HG02852 (cell line): ENCODE measurements at regions not wholly inside any gene's neighbourhood (a gene's known extent, or its start where the extent isn't known, plus 50 kb on each side); places are given as distances from the start of the nearest gene placed in this dataset.

ENCODE experiments used
- ATAC-seq: cut with Tn5 transposase; IDR thresholded peaks from one replicate; pipeline ENCODE4 v1.9.1; 2021; ENCODE audit warnings: mild to moderate bottlenecking, moderate library complexity; ENCODE audit not compliant: unreplicated experiment

DNA sequence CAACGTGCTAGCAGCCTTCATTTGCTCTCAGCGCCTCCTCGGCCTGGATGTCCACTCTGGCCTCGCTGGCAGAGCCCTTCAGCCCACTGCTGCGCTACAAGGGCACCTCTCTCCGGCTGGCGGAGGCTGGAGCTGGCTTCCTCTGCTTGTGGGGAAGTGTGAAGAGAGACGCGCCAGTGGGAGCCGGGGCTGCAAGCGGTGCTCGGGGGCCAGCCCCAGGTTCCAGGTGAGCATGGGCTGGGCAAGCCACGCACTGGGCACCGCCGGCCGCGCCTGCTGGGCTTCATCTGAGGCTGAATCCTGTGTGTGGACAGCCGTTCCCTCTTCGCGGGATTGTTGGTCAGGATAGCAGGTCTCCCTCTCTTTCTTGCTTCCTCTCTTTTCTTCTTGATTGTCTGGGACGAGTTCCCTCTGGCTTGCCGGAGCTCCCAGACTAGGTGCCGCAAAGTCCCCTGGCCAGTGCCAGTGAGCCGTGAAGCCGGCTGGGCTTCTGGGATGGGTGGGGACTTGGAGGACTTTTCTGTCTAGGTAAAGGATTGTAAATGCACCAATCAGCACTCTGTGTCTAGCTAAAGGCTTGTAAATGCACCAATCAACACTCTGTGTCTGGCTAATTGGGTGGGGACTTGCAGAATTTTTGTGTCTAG is 165.0 kb downstream of the HEPH start:
- ATAC-seq = no peak

DNA sequence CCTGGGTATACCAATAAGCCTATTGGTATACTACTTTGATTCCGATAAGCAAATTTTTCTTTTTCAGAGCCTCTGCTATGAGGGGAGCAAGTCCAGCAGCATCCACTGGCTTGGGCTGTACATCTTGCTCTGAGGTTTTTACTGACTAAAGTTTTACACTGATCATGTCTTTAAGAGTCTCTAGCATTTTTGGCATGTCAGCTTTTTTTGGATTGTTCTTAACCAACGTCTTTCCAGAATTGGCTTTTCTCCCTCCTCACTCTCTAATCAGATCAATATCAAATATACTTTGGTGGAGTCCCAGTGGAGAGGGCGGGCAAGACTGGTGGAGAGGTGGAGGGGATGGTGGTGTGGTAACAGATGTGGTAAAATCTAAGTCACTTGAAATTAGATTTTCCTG is 196.8 kb downstream of the HEPH start:
- ATAC-seq = no peak

DNA sequence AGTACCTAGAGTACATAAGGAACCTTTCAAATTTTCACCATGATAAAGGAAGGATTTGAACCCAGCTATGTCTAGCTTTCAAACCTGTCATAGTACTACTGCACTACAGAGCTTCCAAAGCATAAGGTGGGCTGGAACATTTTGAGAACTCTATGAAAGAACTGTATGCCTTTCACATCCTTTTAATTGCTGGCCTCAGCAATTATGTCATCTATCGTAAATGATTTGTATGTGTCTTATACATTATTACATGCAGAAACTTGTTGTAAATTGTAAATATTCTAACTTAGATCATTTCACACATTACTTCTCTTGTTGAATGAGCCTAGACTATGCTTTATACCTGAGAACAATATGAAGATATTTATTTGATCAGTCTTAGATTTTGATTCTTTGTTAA is 220.7 kb downstream of the HEPH start:
- no peak for ATAC-seq

DNA sequence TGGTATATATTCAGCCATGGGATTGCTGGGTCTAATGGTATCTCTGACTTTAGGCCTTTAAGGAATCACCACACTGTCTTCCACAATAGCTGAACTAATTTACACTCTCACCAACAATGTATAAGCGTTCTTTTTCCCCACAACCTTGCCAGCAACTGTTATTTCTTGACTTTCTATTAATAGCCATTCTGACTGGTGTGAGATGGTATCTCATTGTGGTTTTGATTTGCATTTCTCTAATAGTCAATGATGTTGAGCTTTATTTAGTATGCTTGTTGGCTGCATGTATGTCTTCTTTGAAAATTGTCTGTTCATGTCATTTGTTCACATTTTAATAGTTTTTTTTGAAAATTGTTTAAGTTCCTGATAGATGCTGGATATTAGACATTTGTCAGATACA is 235.2 kb downstream of the HEPH start:
- ATAC-seq = no peak

DNA sequence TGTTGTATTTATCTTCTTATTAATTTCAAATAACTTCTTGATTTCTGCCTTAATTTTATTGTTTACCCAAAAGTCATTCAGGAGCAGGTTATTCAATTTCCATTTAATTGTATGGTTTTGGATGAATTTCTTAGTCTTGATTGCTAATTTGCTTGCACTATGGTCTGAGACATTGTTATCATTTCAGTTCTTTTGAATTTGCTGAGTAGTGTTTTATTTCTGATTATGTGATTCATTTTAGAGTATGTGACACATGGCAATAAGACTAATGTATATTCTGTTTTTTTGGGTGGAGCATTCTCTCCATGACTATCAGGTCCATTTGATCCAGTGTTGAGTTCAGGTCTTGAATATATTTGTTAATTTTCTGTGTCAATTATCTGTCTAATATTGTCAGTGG is 236.7 kb downstream of the EDA2R start:
- ATAC-seq = no peak

DNA sequence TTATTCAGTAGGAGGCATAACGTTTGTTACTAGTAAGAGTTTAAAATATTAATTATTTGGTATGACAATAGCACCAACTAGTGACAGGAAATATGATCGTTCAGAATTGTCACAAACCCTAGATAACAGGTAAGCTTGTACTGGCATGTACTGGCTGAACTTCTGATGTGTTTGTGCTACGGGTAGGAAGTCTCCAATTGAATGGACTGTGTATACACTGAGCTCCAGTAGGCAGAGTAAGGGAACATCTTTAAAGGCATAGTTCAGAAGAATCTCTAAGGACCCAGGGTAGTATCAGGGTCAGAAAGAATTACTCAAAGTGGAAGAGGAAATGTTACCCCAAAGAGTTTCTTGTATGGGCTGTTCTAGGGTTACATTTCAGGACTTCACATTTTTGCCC is 230.4 kb downstream of the EDA2R start:
- peak; percentile 70 for ATAC-seq

DNA sequence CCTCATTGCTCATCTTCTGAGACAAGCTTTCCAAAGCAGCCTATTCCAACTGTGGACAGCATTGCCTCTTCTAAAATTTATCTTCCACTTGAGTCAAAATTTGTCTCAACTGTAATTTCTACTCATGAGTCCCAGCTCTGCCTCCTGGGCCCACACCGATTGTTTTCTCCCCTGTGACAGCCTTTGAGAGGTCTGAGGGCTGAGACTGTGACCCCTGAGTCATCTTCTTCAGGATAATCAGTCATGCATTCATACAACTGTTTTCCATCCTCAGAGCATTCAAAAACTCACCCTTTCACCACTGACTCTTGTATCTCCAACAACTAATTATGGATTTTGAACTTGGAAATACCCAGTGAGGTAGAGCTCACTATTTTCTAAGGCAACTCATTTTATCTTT is 228.1 kb downstream of the EDA2R start:
- ATAC-seq = no peak
